A549 (cell line): ENCODE measurements at regions not wholly inside any gene's neighbourhood (a gene's known extent, or its start where the extent isn't known, plus 50 kb on each side); places are given as distances from the start of the nearest gene placed in this dataset.

Experiments
- BHLHE40 ChIP-seq: IDR thresholded peaks from 2 replicates; pipeline ENCODE4 v1.6.1; 2012; ENCODE audit warnings: low read depth, low read length, inconsistent platforms
- CEBPB ChIP-seq, 2 experiments: fragments of >200 bp in 1 of 2; sonication (Bioruptor Twin) in 1 of 2; formaldehyde crosslinking in 1 of 2; IDR thresholded peaks; 2 replicates each; pipeline ENCODE4 v1.6.1; 2012 to 2016
- CHD4 ChIP-seq: fragments of 200-600 bp; sonication (generic); IDR thresholded peaks from 2 replicates; pipeline ENCODE4 v1.6.1; 2016; ENCODE audit warnings: antibody characterized with exemption, mild to moderate bottlenecking, borderline replicate concordance
- CTCF ChIP-seq: fragments of >200 bp; sonication (Bioruptor Twin); formaldehyde crosslinking; IDR thresholded peaks from 3 replicates; pipeline ENCODE4 v1.5.1; 2016
- EP300 ChIP-seq, 2 experiments: fragments of >200 bp; sonication (Bioruptor Twin); formaldehyde crosslinking; IDR thresholded peaks; 2 replicates in 1 of 2; 3 replicates in 1 of 2; pipeline ENCODE4 v1.6.1; 2016 to 2017
- ESRRA ChIP-seq: fragments of 150-350 bp; IDR thresholded peaks from 2 replicates; pipeline ENCODE4 v1.6.1; 2014; ENCODE audit warnings: mild to moderate bottlenecking, low read length, borderline replicate concordance
- JUNB ChIP-seq: fragments of >200 bp; sonication (Bioruptor Twin); formaldehyde crosslinking; IDR thresholded peaks from 2 replicates; pipeline ENCODE4 v1.6.1; 2016
- MAX ChIP-seq: IDR thresholded peaks from 2 replicates; pipeline ENCODE4 v1.6.1; 2012
- POLR2A ChIP-seq: IDR thresholded peaks from 2 replicates; pipeline ENCODE4 v1.6.1; 2012; ENCODE audit warnings: mild to moderate bottlenecking, low read length
- RARB ChIP-seq: fragments of 250-450 bp; sonication (Bioruptor Pico); IDR thresholded peaks from 2 replicates; pipeline ENCODE4 v1.8.0; 2021; ENCODE audit warnings: mild to moderate bottlenecking, moderate library complexity
- REST ChIP-seq: fragments of 200-600 bp; sonication (generic); IDR thresholded peaks from 2 replicates; pipeline ENCODE4 v1.6.1; 2016; ENCODE audit warnings: antibody characterized with exemption, mild to moderate bottlenecking, moderate library complexity
- RNF2 ChIP-seq: fragments of 200-600 bp; sonication (generic); IDR thresholded peaks from 2 replicates; pipeline ENCODE4 v1.6.1; 2016; ENCODE audit warnings: low read depth, mild to moderate bottlenecking, antibody characterized with exemption, moderate library complexity, borderline replicate concordance
- ZFP36 ChIP-seq: fragments of 450-650 bp; IDR thresholded peaks from 2 replicates; pipeline ENCODE4 v1.6.1; 2014; ENCODE audit warnings: borderline replicate concordance; ENCODE audit not compliant: partially characterized antibody
- ZNF302 ChIP-seq: fragments of 250-450 bp; sonication (Bioruptor Pico); IDR thresholded peaks from 2 replicates; pipeline ENCODE4 v1.9.0; 2021; ENCODE audit warnings: inconsistent platforms, mild to moderate bottlenecking, moderate library complexity

- no peak for TF ChIP-seq CTCF
- TF ChIP-seq EP300 (IDR thresholded peaks at IDR 0.05), result no peak
- TF ChIP-seq CEBPB (IDR thresholded peaks at IDR 0.05), result no peak
- TF ChIP-seq POLR2A, result no peak
- no peak for TF ChIP-seq CHD4
- no peak for TF ChIP-seq ZNF302 (CRISPR knock-in tag)
- TF ChIP-seq MAX, result no peak
- TF ChIP-seq BHLHE40, result no peak
- no peak for TF ChIP-seq REST
- TF ChIP-seq RNF2, result no peak
- no peak for TF ChIP-seq ESRRA
- TF ChIP-seq RARB (CRISPR knock-in tag), result no peak
- no peak for TF ChIP-seq ZFP36
- TF ChIP-seq JUNB, result no peak
These were observed 157.7 kb upstream of the COL11A1 start for GRCh38 chr1:103266036-103266435.
